ENCODE measurements at regions not wholly inside any gene's neighbourhood (a gene's known extent, or its start where the extent isn't known, plus 50 kb on each side); places are given as distances from the start of the nearest gene placed in this dataset.
"Not testable (repeated sequence)": the region's sequence is repeated elsewhere in the genome, so short reads cannot be mapped to it uniquely, and the experiment has no call there.

DNA sequence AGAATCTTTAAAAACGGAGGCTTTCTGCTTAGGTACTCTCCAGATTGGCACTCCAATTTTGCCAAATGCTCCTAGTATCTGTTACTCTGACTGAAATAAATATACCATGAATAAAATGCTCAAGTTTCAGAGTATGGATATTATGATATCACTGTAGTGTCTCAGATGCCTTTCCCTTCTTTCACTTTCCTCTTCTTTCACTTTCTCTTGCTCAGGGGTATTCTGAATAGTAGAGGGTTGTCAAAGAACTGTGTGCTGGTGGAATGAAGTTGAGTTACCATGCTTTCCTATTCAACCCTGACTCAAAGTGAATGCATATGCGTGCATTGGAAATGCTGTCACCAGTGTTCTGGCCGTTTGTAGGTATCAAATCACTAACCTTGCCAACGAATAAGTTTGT is 1015.2 kb upstream of the FANCL start:
- no peak for ATAC-seq
- intact Hi-C loops (cut with micrococcal nuclease), result no loop called here
- DNase-seq, result no peak

DNA sequence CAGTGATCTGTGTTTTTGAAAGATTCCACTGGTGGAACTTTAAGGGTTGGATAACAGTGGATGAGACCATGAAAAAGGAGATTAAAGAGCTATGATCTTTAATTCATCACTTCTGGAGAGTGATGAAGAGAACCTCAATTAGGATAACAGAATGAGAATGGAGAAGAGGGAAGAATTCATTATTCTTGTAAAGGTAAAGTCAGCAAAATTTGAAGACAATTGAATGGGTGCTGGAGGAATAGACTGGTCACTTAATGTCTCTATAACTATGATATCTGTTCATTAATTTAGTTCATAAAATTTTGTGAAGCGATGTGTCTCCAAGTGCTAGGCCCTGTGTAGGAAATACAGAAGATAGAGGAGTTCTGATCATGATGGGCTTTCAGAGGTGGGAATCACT is 1013.2 kb upstream of the FANCL start:
- ATAC-seq, result no peak
- intact Hi-C loops (cut with micrococcal nuclease), result no loop called here
- DNase-seq, result no peak

DNA sequence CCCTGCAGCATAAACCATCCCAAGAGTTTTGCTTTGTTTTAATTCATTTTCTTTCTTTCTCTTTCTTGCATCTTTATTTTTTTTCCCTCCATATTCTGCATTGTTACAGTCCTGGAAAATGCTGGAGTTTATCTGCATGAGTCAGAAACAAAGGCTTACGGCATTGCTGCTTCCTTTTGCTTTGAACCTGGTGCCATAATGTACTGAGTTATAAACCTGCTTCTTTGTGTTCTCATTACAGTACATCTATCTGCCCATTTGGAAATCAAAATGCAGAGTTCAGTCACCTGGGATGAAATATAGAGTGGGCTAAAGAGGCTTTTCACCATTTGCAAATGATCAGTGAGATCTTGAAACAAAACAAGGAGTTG is 1009.2 kb upstream of the FANCL start:
- intact Hi-C loops (cut with micrococcal nuclease), result no loop called here
- ATAC-seq (no peak), DNase-seq (no peak)

DNA sequence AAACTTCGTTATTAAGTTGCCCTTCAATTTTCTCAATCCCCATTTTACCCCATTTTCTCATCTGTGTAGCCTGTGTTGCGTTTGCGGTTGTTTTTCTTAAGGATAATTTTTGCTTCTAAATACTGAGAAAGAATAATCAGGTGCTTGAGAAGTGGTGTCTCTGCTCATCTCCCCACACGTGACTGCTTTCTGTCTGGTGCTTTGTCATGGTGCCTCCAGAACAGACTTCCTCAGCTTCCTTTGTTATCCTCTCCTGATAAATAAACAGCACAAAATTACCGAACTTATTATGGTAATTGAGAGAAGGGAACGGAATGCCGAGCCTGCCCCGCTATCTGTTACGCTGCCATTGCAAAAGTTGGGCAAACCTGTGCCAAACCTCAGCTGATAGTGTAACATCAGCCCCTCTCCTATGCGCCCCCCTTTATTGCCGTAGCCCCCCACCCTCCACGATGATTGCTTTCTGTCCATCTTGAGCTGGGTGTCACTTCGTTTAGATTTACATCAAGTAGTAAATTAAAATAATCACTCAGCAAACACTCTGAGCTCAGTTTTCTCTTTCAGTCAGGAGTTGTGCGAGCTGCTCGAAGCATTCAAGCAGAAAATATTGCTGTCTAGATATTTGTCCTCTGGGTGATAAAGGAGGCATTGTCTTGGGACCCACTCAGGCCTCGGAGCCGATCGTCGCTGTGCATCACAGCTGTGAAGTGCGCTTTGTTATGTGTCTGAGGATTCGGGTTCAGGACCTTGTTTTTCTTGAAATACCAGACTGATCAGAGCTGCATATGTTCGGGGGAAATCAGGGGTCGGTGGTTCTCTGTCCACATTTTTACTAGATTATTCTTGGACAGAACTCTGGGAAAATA is 1008.5 kb upstream of the FANCL start:
- ATAC-seq (no peak), DNase-seq (no peak)
- intact Hi-C loops (cut with micrococcal nuclease), result no loop called here

DNA sequence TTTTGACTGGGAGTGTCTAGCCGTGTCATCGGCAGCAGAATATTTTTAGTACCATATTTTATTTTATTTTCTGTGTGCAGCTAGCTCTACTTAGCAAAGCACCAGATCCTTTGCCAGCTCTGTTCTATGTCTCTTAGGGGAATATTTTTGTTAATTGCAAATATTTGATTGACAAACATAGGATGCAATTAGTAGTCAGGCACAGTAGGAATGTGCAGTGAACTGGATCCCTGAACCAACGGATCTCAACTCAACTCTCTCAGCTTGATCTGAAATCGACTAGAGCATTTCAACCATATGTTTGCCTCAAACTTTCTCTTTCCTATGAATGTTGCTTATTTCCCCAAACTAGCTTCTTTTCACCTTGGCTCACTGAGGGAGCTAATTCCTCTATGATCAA is 998.0 kb upstream of the FANCL start:
- intact Hi-C loops (cut with micrococcal nuclease), result no loop called here
- DNase-seq (no peak), ATAC-seq (no peak)

DNA sequence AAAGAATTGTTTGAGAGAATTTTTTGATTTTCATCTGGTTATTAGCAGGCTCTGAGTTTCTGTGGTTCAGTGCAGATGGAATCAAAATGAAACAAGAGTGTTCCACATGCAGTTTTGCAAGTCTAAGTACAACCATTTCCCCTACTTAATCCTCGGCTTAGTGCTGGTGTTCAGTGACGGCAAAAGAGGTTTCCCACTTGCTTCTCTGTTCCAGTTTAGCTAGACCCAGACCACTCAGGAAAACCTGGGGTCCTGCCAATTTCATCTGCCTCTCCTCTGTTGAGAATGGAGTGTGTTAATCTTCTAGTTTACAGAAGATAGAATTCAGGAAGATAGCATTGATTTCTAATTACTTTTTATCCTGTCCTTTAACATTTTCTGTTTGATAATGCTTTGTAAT is 996.2 kb upstream of the FANCL start:
- DNase-seq (no peak), ATAC-seq (no peak)
- intact Hi-C loops (cut with micrococcal nuclease), result no loop called here

DNA sequence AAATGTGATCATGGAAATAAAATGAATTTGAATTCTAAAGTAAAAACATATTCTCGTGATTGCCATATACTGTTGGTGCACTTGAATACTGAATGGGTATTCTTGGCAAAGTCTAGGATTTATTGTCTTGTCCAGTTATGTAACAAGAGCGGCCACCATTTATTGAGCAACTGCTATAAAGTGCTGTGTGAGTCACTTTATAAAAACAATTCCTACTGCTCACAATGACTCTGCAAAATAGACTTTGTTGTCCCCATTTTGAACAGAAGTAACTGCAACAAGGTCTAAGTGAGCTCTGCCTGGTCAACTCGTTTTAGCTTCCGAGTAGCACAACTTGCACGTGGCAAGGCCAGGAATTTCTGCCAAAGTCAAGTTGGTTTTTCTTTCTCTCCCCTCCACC is 995.6 kb upstream of the FANCL start:
- intact Hi-C loops (cut with micrococcal nuclease), result no loop called here
- DNase-seq (no peak), ATAC-seq (no peak)

DNA sequence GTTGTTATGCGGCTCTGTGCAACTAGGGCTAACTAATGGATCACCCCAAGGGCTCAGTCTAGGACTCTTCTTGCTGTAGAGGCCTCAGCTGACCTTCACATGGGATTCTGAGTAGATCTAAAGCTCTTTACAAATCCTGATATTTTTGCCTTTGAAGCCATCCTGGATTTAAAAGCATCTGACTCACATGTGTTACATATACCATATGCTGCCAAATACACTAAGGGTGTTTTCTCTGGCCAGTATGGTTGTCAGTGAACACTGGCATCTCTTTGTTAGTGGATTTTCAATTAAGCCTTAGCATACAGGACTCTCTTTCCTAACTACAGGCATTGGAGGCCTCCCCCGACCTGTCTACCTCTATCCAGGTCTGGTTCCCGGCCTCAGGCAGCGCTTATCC is 992.8 kb upstream of the FANCL start:
- DNase-seq (no peak), ATAC-seq (no peak)
- intact Hi-C loops (cut with micrococcal nuclease), result no loop called here

DNA sequence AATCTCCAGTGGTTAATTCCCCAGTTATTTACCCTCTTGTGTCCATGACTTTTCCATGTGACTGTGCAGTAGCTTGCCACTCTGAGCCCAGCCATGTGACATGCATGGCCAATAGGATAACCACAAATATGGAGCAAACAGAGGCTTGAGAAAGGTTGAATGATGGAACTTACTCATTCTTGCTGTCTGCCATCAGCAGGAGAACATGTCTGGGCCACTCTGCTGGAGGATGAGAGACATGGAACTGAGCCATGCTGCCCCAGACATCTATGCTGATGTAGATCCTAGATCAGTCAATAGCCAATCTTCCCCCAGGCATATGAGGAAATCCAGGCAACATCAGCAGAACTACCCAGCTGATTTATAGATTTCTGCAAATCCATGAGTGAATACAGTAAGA is 992.3 kb upstream of the FANCL start:
- intact Hi-C loops (cut with micrococcal nuclease), result no loop called here
- DNase-seq, result no peak
- ATAC-seq, result no peak

DNA sequence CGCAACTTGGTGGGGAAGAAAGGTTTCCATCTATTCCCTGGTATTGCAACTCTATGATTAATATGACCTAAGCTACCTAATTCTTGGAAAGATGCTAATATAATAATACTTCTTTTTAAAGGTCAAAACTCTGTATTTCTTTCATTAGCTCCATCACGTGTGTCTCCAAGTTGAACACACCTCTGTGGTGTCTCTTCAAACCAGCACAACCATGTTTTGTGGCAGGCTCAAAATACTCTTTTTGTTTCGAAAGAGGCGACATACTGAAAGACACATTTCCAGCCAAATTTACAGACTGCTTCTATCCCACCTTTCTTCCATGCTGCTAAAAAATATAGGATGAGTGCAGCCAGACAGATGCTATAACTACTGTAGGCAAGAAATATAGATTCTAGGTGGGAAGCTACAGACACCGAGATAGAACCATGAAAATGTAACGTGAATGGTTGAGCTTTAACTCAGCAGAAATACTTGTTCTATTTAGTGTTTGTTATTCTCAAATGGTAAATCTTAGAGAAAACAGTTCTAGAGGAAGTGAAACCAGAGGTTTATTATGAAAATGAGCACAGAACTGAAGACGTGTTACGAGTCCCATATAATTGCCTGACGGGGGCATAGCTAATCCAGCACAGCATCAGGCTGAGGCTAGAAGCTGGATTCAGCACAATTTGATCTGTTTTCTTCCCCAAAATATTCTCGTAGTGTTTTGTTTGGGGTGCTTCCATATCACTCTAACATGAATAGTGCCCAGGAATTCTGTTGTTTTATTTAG is 991.5 kb upstream of the FANCL start:
- intact Hi-C loops (cut with micrococcal nuclease), result no loop called here
- no peak for DNase-seq
- ATAC-seq, result no peak

DNA sequence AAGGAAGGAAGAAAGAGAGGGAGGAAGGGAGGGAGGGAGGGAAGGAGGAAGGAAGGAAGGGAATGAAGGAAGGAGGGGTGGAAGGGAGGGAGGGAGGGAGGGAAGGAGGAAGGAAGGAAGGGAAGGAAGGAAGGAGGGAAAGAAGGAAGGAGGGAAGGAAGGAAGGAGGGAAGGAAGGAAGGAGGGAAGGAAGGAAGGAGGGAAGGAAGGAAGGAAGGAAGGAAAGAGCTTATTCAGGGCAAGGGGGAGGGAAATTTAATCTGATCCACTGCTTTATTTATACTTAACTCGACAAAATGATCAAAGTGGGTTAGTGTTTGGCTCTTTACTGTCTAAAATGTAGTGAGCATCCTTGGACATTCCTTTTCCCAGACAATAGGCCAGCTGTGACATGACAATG is 985.2 kb upstream of the FANCL start:
- ATAC-seq; intact Hi-C loops (cut with micrococcal nuclease); DNase-seq: not testable (repeated sequence)

DNA sequence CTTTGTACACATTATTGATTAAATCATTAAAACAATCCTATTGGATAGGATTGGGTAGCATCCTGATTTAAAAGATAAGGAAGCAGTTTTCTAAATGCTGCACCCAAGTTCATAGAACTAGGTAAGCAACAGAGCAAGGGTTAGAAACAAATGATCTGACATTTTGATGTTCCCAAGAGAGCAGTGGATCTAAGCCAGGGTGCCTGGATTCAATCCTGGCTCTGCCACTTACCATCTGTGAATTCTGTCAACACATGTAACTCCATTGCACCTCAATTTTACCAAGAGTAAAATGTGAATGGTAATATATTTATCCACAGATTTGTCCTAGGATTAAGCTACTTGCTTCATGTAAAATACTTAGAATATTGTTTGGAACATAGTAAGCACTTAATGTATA is 982.6 kb upstream of the FANCL start:
- intact Hi-C loops (cut with micrococcal nuclease), result no loop called here
- DNase-seq (peak; percentile 26), ATAC-seq (peak; percentile 73)

DNA sequence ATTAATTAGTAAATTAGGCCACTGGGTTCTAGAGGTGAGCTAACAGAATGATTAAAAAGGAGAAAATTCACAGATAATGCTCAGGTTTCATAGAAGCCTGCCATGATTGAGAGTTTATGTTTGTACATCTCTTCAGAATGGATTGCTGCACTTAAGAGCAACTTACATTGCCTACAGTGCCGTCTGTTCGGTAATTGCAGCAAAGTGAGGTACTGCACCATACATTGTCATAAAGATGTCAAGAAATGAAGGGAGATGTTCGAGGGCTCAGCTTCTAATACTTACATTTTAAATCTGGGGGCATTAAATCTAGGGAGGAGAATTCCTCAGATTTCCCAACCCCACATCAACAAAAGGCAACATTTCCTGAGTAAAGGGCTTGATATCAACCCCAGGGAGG is 976.2 kb upstream of the FANCL start:
- DNase-seq (no peak), ATAC-seq (no peak)
- intact Hi-C loops (cut with micrococcal nuclease), result no loop called here

DNA sequence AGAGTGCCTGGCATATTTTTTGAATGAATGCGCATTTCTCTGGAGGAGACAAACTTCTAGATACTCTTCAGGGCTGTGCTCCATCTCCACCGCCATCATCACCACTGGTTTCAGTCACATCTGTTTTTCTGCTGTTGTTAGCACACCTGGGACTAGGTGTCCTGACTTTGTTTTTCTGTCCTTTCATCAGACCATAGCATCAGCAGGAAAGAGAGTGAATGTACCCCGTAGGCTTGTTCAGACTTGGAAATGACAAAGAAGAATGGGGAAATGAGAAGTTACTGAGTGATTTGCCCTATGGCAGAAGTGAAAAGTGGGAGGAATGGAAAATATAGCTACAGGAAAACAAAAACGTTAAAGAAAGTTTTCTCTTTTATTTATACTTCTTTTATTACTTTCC is 965.2 kb upstream of the FANCL start:
- intact Hi-C loops (cut with micrococcal nuclease), result no loop called here
- DNase-seq (no peak), ATAC-seq (no peak)

DNA sequence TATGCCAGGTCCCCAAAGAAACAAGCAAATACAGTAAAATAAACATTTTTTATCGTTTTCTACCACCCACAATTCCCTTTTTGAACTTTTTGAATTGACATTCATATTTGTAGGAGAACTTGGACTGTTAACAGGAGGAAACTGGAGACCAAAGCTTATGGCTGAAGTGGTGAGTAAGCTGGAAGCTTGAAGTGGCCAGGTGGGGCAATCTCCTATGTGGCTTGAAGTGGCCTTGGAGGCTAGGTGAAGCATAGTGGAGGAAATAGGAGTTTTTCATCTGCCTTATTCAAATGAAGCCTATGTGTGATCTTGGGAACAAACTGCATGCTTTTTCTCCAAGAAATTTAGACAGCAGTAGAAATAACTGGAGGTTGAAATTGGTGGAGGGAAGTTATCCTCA is 962.9 kb upstream of the FANCL start:
- DNase-seq (no peak), ATAC-seq (no peak)
- intact Hi-C loops (cut with micrococcal nuclease), result no loop called here

DNA sequence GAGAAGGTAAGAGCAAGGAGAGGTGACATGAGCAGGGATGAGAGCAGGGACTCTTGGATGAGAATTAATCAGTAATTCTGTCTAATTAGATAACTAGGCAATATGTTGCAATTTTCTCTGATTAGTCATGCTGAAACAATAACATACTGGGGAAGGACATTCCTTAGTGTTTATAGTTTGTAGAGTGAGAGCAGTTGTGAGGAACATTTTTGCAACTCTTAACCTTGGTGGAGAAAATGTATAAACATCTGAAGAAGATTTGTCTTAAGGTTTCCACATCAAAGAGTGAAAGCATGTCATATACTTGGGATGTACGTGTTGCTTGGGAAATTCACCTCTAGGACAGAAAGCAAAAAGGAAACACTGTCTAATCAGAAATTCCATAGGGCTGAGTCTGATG is 955.4 kb upstream of the FANCL start:
- intact Hi-C loops (cut with micrococcal nuclease), result no loop called here
- DNase-seq, result no peak
- ATAC-seq, result no peak

DNA sequence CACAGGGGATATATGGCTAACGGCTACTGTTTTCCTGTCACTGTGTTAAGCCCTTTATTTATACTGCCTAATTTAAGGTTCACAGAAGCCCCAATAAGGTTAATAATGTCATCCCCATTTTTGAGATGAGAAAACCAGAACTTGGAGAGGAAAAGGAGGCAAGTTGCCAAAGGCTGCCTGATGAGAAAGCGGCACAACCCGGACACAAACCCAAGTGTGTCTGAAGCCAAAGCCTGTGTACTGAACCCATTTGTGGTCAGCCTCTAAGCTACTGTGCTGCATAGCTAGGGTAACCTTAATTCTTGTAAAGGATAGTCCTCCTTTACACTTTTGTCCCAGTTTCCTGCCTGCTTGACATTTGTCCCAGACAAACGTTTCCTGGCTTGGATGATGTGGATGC is 954.7 kb upstream of the FANCL start:
- DNase-seq (no peak), ATAC-seq (no peak)
- intact Hi-C loops (cut with micrococcal nuclease), result no loop called here

DNA sequence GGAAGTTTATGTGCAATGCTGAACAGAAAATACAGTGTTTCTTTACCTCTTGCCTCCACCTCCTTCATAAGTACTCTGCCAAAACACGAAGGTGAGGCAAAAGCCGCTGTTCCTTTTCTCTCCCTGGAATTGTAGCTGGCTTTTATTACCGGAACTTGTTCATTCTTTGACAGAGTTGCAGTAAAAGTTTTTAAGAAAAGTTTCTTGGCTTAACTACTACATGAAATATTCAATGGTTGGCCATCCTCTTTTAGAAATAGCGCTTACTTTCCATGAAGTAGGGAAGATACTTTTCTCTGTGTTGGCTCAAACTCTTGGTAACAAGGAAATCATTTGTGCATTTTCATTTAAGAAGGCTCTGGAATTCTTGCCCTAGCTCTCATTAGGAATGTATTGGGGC is 950.7 kb upstream of the FANCL start:
- DNase-seq (no peak), ATAC-seq (no peak)
- intact Hi-C loops (cut with micrococcal nuclease), result no loop called here

DNA sequence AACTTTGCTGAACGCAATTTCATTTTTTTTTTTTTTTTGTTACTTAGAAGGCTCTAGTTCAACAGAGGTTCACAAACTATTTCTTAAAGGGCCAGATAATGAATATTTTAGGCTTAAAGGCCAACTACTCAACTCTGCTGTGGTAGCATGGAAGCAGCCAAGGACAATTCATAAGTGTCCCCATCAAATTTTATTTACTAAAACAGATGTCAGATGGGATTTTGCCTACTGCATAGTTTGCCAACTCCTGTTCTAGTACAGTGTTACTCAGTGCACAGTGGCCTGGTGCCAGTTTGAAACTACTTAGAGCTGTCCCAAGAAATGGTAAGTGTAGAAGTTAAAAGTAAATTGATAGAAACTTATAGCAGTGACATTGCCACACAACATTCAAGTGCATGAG is 949.4 kb upstream of the FANCL start:
- intact Hi-C loops (cut with micrococcal nuclease), result no loop called here
- no peak for ATAC-seq
- no peak for DNase-seq

DNA sequence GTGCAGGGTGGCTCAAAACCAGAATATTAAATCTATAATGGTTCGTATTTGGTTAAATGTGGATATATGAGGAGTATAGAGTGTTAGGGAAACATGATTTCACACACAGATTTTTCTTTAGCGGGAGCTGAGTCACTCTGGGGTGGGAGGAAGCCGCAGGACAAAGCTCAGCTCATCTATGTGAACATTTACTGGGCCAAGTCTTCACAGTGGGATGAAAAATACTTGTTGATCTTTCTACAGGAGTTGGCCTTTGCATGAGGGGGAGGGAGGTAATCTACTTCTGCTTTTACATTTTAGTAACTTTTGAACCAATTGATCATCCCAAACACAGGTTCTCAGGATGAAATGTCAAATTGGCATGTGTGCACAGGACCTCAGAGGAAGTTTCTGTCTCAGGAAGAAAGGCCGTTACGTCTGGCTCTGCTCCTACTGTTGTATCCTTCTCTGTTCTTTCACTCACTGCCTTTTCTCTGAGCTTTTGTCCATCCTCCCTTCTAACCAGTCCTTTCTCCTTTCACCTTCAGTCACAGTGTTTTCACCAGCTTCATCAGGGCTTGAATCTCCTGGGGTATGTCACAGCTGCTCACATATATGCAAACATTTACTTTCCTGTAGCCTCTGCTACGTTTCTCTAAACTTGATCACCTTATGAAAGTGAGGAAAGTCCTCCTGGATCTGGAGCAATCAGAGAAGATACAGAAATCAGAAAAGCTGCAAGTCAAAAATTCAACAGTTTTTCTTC is 943.3 kb upstream of the FANCL start:
- DNase-seq, result no peak
- intact Hi-C loops (cut with micrococcal nuclease), result no loop called here
- ATAC-seq, result no peak
